Smooth muscle cell (in vitro differentiated cells): ENCODE measurements at regions not wholly inside any gene's neighbourhood (a gene's known extent, or its start where the extent isn't known, plus 50 kb on each side); places are given as distances from the start of the nearest gene placed in this dataset.

ENCODE experiments used
- DNase-seq: peaks from one replicate; lab custom pipeline; 2025; ENCODE audit not compliant: unreplicated experiment; lab: John Stamatoyannopoulos, UW
- H2AFZ ChIP-seq: fragments of 200-600 bp; sonication (generic); 2 replicates; pipeline ENCODE4 v1.6.0; 2016; ENCODE audit warnings: antibody characterized with exemption, low read depth, mild to moderate bottlenecking
- H3F3A ChIP-seq: fragments of 200-600 bp; sonication (generic); 2 replicates; pipeline ENCODE4 v1.6.0; 2017; ENCODE audit warnings: antibody characterized with exemption, low read depth
- H3K27ac ChIP-seq: fragments of 200-600 bp; sonication (generic); 2 replicates; pipeline ENCODE4 v1.5.1; 2016; ENCODE audit warnings: low read depth, mild to moderate bottlenecking
- H3K27me3 ChIP-seq: fragments of 200-600 bp; sonication (generic); 2 replicates; pipeline ENCODE4 v1.6.1; 2016; ENCODE audit warnings: low read depth, mild to moderate bottlenecking
- H3K36me3 ChIP-seq: fragments of 200-600 bp; sonication (generic); 2 replicates; pipeline ENCODE4 v1.5.1; 2016; ENCODE audit warnings: low read depth
- H3K4me1 ChIP-seq: fragments of 200-600 bp; sonication (generic); 2 replicates; pipeline ENCODE4 v1.5.1; 2016; ENCODE audit warnings: low read depth
- H3K4me2 ChIP-seq: fragments of 200-600 bp; sonication (generic); 2 replicates; pipeline ENCODE4 v1.6.0; 2016; ENCODE audit warnings: mild to moderate bottlenecking
- H3K4me3 ChIP-seq: fragments of 200-600 bp; sonication (generic); 2 replicates; pipeline ENCODE4 v1.5.1; 2016; ENCODE audit warnings: mild to moderate bottlenecking
- H3K79me2 ChIP-seq: fragments of 200-600 bp; sonication (generic); 2 replicates; pipeline ENCODE4 v1.6.0; 2016; ENCODE audit warnings: low read depth, mild to moderate bottlenecking
- H3K9ac ChIP-seq: fragments of 200-600 bp; sonication (generic); 2 replicates; pipeline ENCODE4 v1.6.0; 2016; ENCODE audit warnings: low read depth
- H3K9me3 ChIP-seq: fragments of 200-600 bp; sonication (generic); replicated peaks from 2 replicates; pipeline ENCODE4 v1.5.1; 2016; ENCODE audit warnings: low read depth
- H4K20me1 ChIP-seq: fragments of 200-600 bp; sonication (generic); 2 replicates; pipeline ENCODE4 v1.6.0; 2016; ENCODE audit warnings: low read depth
- CTCF ChIP-seq: fragments of 200-600 bp; sonication (generic); IDR thresholded peaks from 2 replicates; pipeline ENCODE4 v1.5.1; 2017; ENCODE audit warnings: borderline replicate concordance, mild to moderate bottlenecking, antibody characterized with exemption; ENCODE audit not compliant: insufficient read depth, poor library complexity, severe bottlenecking
- WGBS: methylation state at CpG from one replicate; pipeline ENCODE4 v1.1.7; 2016; ENCODE audit warnings: low lambda C conversion rate; 5-methylcytosine and 5-hydroxymethylcytosine counted together

GRCh38 chr3:66854601-66855151 lies 143.4 kb upstream of the KBTBD8 start:
- H2AFZ ChIP-seq = no peak overlapping the region
- no peaks in the 10 kb centered on the region for H3F3A ChIP-seq
- H4K20me1 ChIP-seq = no peaks in the 10 kb centered on the region
- no peak for DNase-seq
- no peak overlapping the region for H3K4me3 ChIP-seq
- TF ChIP-seq CTCF = no peak
- H3K4me1 ChIP-seq = peaks cover 4% of the 10 kb centered on the region
- no peaks in the 10 kb centered on the region for H3K36me3 ChIP-seq
- H3K27me3 ChIP-seq = no peaks in the 10 kb centered on the region
- no peak overlapping the region for H3K4me2 ChIP-seq
- no peak overlapping the region for H3K9ac ChIP-seq
- WGBS = 61% methylated on average over 4 of the region's 4 CpGs
- H3K9me3 ChIP-seq = no peaks in the 10 kb centered on the region
- H3K27ac ChIP-seq = no peak overlapping the region
- no peaks in the 10 kb centered on the region for H3K79me2 ChIP-seq

DNA sequence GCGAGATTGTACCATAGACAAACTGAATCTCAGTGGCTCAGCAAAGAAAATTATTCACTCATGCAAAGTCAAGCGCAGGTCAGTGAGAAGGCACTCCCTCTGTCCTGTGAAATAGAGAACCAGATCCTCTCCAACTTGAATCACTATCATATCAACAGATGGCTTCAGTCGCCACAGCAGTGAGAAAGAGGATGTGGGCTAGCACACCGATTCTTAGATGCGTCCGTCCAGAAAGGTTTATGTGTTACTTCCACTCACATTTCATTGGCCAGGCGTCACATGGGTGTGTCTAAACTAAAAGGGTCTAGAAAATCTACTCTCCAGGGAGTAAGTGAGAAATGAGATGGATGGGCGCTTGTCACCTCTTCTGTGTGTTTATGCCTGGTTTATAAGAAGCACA lies 141.6 kb upstream of the KBTBD8 start:
- no peak overlapping the region for H3K9ac ChIP-seq
- H3K9me3 ChIP-seq = no peaks in the 10 kb centered on the region
- no peaks in the 10 kb centered on the region for H3K79me2 ChIP-seq
- H4K20me1 ChIP-seq = no peaks in the 10 kb centered on the region
- H3F3A ChIP-seq = no peaks in the 10 kb centered on the region
- 87% methylated on average over 8 of the region's 8 CpGs for WGBS
- H3K4me2 ChIP-seq = no peak overlapping the region
- no peak for DNase-seq
- no peaks in the 10 kb centered on the region for H3K27me3 ChIP-seq
- H3K36me3 ChIP-seq = no peaks in the 10 kb centered on the region
- no peak overlapping the region for H3K27ac ChIP-seq
- H2AFZ ChIP-seq = no peak overlapping the region
- H3K4me3 ChIP-seq = no peak overlapping the region
- H3K4me1 ChIP-seq = peaks cover 4% of the 10 kb centered on the region
- TF ChIP-seq CTCF = no peak

DNA sequence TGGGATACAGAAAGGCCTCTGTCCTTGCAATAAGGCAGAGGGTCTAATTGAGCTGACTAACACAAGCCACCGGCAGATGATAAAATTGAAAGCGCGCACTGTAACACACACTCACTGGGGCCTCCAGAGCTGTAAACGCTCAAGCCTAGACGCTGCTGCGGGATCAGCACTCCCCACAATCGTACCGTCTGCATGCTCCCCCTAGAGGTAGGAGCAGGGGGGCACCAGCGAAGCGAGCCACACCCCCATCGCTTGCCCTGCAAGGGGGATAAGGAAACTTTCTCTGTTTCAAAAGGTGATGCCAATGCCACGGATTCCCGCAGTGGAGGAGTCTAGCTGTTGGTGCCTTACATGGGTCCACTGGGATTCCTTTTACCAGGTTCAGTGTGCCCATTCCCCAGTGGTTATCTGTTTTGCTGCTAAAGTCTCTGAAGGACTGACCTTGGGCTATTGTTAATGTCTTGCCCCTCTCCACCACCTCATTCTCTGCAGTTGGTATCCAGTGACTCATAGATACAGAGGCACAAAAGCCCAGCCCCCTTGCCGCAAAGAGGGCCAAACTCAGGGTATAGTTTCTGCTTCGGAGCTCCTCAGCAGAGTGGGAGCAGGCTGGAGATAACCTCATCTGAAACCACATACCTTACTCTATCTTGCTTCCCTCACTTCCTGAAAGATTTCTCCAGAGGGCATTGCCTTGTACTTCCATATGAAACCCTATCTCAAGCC lies 139.3 kb upstream of the KBTBD8 start:
- Histone ChIP-seq H2AFZ (no peak overlapping the region), H3K9ac (no peak overlapping the region), H3K4me1 (peaks cover 4% of the 10 kb centered on the region), H3K27ac (no peak overlapping the region), H3K27me3 (no peaks in the 10 kb centered on the region), H3F3A (no peaks in the 10 kb centered on the region), H3K79me2 (no peaks in the 10 kb centered on the region), H3K36me3 (no peaks in the 10 kb centered on the region), H3K4me3 (no peak overlapping the region), H4K20me1 (no peaks in the 10 kb centered on the region), H3K4me2 (no peak overlapping the region), H3K9me3 (no peaks in the 10 kb centered on the region)
- 50% methylated on average over 15 of the region's 15 CpGs for WGBS
- TF ChIP-seq CTCF = no peak
- no peak for DNase-seq

DNA sequence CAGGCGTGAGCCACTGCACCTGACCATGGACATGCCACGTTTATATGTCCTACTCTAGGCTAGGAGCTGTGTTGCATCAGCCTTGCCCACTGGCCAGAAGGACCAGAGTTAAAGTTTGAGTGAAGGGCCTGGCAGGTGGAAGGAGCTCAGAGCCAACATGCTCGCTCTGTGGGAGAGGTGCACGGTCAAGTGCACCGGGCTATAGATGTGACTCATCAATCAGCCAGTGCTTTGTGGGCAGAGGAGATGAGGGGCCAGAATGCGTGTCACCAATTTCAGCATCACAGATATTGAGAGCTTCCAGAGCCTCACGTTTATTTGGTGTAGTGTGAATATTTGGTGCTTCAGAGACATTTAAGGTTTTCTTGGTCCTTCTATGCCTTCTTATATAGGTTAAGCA lies 137.3 kb upstream of the KBTBD8 start:
- Histone ChIP-seq H3K4me1 (no peaks in the 10 kb centered on the region), H3K4me2 (no peak overlapping the region), H3K36me3 (no peaks in the 10 kb centered on the region), H2AFZ (no peak overlapping the region), H3K9ac (no peak overlapping the region), H3K27ac (no peak overlapping the region), H3K79me2 (no peaks in the 10 kb centered on the region), H3K9me3 (no peaks in the 10 kb centered on the region), H3K27me3 (no peaks in the 10 kb centered on the region), H3K4me3 (no peak overlapping the region), H3F3A (no peaks in the 10 kb centered on the region), H4K20me1 (no peaks in the 10 kb centered on the region)
- no peak for TF ChIP-seq CTCF
- no peak for DNase-seq
- 94% methylated on average over 7 of the region's 7 CpGs for WGBS
